GM12891 (cell line): ENCODE measurements at regions not wholly inside any gene's neighbourhood (a gene's known extent, or its start where the extent isn't known, plus 50 kb on each side); places are given as distances from the start of the nearest gene placed in this dataset.

ENCODE experiments used
- POLR2A ChIP-seq: IDR thresholded peaks from 2 replicates; pipeline ENCODE4 v1.6.1; 2011; ENCODE audit warnings: low read depth, low read length, control low read depth
- TAF1 ChIP-seq: IDR thresholded peaks from 2 replicates; pipeline ENCODE4 v1.6.1; 2011; ENCODE audit warnings: low read depth, low read length, control low read depth

GRCh38 chr20:57102160-57102559, 164.3 kb downstream of the BMP7 start:
- TF ChIP-seq POLR2A (no peak), TAF1 (no peak)
